Vagina (tissue), 2 donors: ENCODE measurements at regions not wholly inside any gene's neighbourhood (a gene's known extent, or its start where the extent isn't known, plus 50 kb on each side); places are given as distances from the start of the nearest gene placed in this dataset.

Experiments
- CTCF ChIP-seq, 3 experiments: fragments of 450-650 bp in 2 of 3; fragments of 200-600 bp in 1 of 3; sonication (generic) in 1 of 3; IDR thresholded peaks; one replicate each; pipeline ENCODE4 v1.5.1; 2017 to 2019; ENCODE audit warnings: antibody characterized with exemption in 3 of 3, mild to moderate bottlenecking in 2 of 3, moderate library complexity in 2 of 3
- POLR2A ChIP-seq, 2 donors: fragments of 450-650 bp; IDR thresholded peaks; one replicate each; pipeline ENCODE4 v1.6.1; 2017; ENCODE audit warnings: antibody characterized with exemption in 2 of 2, mild to moderate bottlenecking in 2 of 2, moderate library complexity in 2 of 2
- POLR2AphosphoS5 ChIP-seq, 2 donors: sonication (generic); formaldehyde crosslinking; IDR thresholded peaks; one replicate each; pipeline ENCODE4 v1.9.0; 2017; ENCODE audit warnings: antibody characterized with exemption in 2 of 2, mild to moderate bottlenecking in 2 of 2, low read depth in 1 of 2; ENCODE audit not compliant: insufficient read depth in 1 of 2

- TF ChIP-seq CTCF (IDR thresholded peaks at IDR 0.05) (no peak), POLR2AphosphoS5 (IDR thresholded peaks at IDR 0.05; ENCODE audit: insufficient read depth in 1 of 2, low read depth in 1 of 2) (no peak), POLR2A (IDR thresholded peaks at IDR 0.05) (no peak)
Observed at GRCh38 chr15:87566236-87566635, 690.3 kb downstream of the NTRK3 start.
